ENCODE measurements at regions not wholly inside any gene's neighbourhood (a gene's known extent, or its start where the extent isn't known, plus 50 kb on each side); places are given as distances from the start of the nearest gene placed in this dataset.

DNA sequence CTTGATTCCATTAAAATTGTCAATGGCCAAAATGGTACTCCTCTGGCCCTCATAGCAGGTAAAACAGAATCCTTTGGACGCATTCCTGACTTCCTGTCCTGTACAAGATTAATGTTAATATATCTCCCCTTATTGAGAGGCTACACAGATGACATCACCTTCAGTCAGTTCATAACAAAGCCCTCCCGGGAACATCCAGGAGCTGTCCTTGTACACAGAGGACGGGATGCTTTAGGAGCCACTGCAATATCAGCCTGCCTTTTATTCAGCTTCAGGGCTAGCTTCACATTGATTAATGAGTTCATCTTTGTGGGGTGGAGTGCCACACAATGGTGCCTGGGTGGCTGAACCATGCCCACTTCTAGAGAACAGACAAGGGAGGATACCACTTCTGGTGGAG is 235.1 kb downstream of the NRIP1 start:
- H3K27ac ChIP-seq (ENCODE audit: low read depth in 2 of 2, low read length in 1 of 2): no peak overlapping the region
- ChIA-PET POLR2A (no interaction called here), CTCF (no interaction called here)
- no peaks in the 10 kb centered on the region for H3F3A ChIP-seq (replicated peaks; ENCODE audit: insufficient read depth)
- H3K4me1 ChIP-seq (ENCODE audit: control insufficient read depth in 1 of 2, insufficient read depth in 2 of 2, low read depth in 1 of 2, low read length in 1 of 2): no peaks in the 10 kb centered on the region
- no peaks in the 10 kb centered on the region for H4K20me1 ChIP-seq (ENCODE audit: insufficient read depth)
- no peak overlapping the region for H3K4me3 ChIP-seq (ENCODE audit: low read depth in 2 of 2, low read length in 1 of 2)
- H3K9ac ChIP-seq: no peak overlapping the region
- H3K9me3 ChIP-seq: no peaks in the 10 kb centered on the region
- TF ChIP-seq RXRA (IDR thresholded peaks at IDR 0.05; ENCODE audit: borderline replicate concordance, low read depth): no peak
- no peak for TF ChIP-seq YY1 (IDR thresholded peaks at IDR 0.05; ENCODE audit: low read depth)
- TF ChIP-seq FOSL2 (IDR thresholded peaks at IDR 0.05; ENCODE audit: borderline replicate concordance, low read depth): no peak
- TF ChIP-seq IRF3 (IDR thresholded peaks at IDR 0.05; ENCODE audit: low read depth, low read length): no peak
- TF ChIP-seq, protein P1, sequence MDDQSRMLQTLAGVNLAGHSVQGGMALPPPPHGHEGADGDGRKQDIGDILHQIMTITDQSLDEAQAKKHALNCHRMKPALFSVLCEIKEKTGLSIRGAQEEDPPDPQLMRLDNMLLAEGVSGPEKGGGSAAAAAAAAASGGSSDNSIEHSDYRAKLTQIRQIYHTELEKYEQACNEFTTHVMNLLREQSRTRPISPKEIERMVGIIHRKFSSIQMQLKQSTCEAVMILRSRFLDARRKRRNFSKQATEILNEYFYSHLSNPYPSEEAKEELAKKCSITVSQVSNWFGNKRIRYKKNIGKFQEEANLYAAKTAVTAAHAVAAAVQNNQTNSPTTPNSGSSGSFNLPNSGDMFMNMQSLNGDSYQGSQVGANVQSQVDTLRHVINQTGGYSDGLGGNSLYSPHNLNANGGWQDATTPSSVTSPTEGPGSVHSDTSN (IDR thresholded peaks at IDR 0.05): no peak
- TF ChIP-seq POLR2AphosphoS5 (IDR thresholded peaks at IDR 0.05; ENCODE audit: low read depth, low read length): no peak
- no peak for TF ChIP-seq EP300 (IDR thresholded peaks at IDR 0.05; ENCODE audit: borderline replicate concordance in 1 of 2, low read depth in 1 of 2, low read length in 1 of 2)
- TF ChIP-seq NRF1 (IDR thresholded peaks at IDR 0.05; ENCODE audit: low read depth, low read length): no peak
- no peaks in the 10 kb centered on the region for H3K27me3 ChIP-seq (ENCODE audit: insufficient read depth)
- H3K4me2 ChIP-seq: no peak overlapping the region
- no peak overlapping the region for H2AFZ ChIP-seq (ENCODE audit: low read depth)
- no peaks in the 10 kb centered on the region for H3K36me3 ChIP-seq (replicated peaks in 1 of 2; ENCODE audit: control insufficient read depth in 1 of 2, insufficient read depth in 2 of 2, low read length in 1 of 2)
- no peaks in the 10 kb centered on the region for H3K9me2 ChIP-seq
- WGBS (ENCODE audit: low lambda C conversion rate): 14% methylated on average over 3 of the region's 3 CpGs
- H3K79me2 ChIP-seq (ENCODE audit: insufficient read depth): no peaks in the 10 kb centered on the region
- no peak for DNase-seq

GRCh38 chr21:14827468-14827867 is 237.3 kb downstream of the NRIP1 start:
- Histone ChIP-seq H3F3A (replicated peaks; ENCODE audit: insufficient read depth) (no peaks in the 10 kb centered on the region), H3K9me2 (no peaks in the 10 kb centered on the region), H2AFZ (ENCODE audit: low read depth) (no peak overlapping the region), H3K27me3 (ENCODE audit: insufficient read depth) (no peaks in the 10 kb centered on the region), H4K20me1 (ENCODE audit: insufficient read depth) (no peaks in the 10 kb centered on the region), H3K4me1 (ENCODE audit: control insufficient read depth in 1 of 2, insufficient read depth in 2 of 2, low read depth in 1 of 2, low read length in 1 of 2) (no peaks in the 10 kb centered on the region), H3K4me3 (ENCODE audit: low read depth in 2 of 2, low read length in 1 of 2) (no peak overlapping the region), H3K36me3 (replicated peaks in 1 of 2; ENCODE audit: control insufficient read depth in 1 of 2, insufficient read depth in 2 of 2, low read length in 1 of 2) (no peaks in the 10 kb centered on the region), H3K79me2 (ENCODE audit: insufficient read depth) (no peaks in the 10 kb centered on the region), H3K9me3 (no peaks in the 10 kb centered on the region), H3K27ac (ENCODE audit: low read depth in 2 of 2, low read length in 1 of 2) (no peak overlapping the region), H3K9ac (no peak overlapping the region), H3K4me2 (no peak overlapping the region)
- ChIA-PET POLR2A (no interaction called here), CTCF (no interaction called here)
- DNase-seq: no peak
- 15% methylated on average over 3 of the region's 3 CpGs for WGBS (ENCODE audit: low lambda C conversion rate)
- TF ChIP-seq JUND (IDR thresholded peaks at IDR 0.05): no peak
- no peak for TF ChIP-seq TEAD4 (IDR thresholded peaks at IDR 0.05; ENCODE audit: borderline replicate concordance, insufficient read depth)
- no peak for TF ChIP-seq TCF12 (IDR thresholded peaks at IDR 0.05)
- no peak for TF ChIP-seq MAX (IDR thresholded peaks at IDR 0.05; ENCODE audit: low read depth)
- TF ChIP-seq TAF1 (IDR thresholded peaks at IDR 0.05; ENCODE audit: borderline replicate concordance, low read depth, low read length): no peak
- TF ChIP-seq GABPA (IDR thresholded peaks at IDR 0.05; ENCODE audit: low read depth): no peak
- no peak for TF ChIP-seq SIN3A (IDR thresholded peaks at IDR 0.05; ENCODE audit: borderline replicate concordance, low read depth, low read length)
- no peak for TF ChIP-seq MXI1 (IDR thresholded peaks at IDR 0.05; ENCODE audit: low read depth, low read length)
- TF ChIP-seq, protein P2, sequence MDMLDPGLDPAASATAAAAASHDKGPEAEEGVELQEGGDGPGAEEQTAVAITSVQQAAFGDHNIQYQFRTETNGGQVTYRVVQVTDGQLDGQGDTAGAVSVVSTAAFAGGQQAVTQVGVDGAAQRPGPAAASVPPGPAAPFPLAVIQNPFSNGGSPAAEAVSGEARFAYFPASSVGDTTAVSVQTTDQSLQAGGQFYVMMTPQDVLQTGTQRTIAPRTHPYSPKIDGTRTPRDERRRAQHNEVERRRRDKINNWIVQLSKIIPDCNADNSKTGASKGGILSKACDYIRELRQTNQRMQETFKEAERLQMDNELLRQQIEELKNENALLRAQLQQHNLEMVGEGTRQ (IDR thresholded peaks at IDR 0.05; ENCODE audit: borderline replicate concordance, low read depth, low read length): no peak
- no peak for TF ChIP-seq NFIC (IDR thresholded peaks at IDR 0.05; ENCODE audit: borderline replicate concordance)
- no peak for TF ChIP-seq IRF3 (IDR thresholded peaks at IDR 0.05; ENCODE audit: low read depth, low read length)
- no peak for TF ChIP-seq YY1 (IDR thresholded peaks at IDR 0.05; ENCODE audit: low read depth)
- no peak for TF ChIP-seq NRF1 (IDR thresholded peaks at IDR 0.05; ENCODE audit: low read depth, low read length)
- TF ChIP-seq REST (IDR thresholded peaks at IDR 0.05; ENCODE audit: low read depth, low read length): no peak

Measured in SK-N-SH (cell line).